ENCODE measurements at regions not wholly inside any gene's neighbourhood (a gene's known extent, or its start where the extent isn't known, plus 50 kb on each side); places are given as distances from the start of the nearest gene placed in this dataset.

DNA sequence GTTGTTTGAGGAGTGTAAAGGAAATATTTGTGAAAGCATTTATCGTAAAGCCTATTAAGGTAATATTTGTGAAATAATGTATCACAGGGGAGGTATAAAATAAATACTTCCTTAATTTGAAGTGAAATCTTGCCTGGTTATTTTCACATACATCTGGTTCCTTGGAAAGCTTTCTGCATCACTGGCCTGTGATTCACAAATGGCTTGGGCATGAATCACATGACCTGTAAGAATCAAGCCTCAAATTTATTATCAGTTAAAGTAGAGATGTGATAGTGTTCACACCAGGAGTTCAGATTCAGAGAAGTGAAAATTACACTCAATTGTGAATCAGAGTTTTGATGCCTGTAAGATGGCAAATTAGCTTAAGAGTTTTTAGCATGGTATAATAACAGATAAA lies 1911.4 kb downstream of the STIM2 start:
- TF ChIP-seq, protein P1, sequence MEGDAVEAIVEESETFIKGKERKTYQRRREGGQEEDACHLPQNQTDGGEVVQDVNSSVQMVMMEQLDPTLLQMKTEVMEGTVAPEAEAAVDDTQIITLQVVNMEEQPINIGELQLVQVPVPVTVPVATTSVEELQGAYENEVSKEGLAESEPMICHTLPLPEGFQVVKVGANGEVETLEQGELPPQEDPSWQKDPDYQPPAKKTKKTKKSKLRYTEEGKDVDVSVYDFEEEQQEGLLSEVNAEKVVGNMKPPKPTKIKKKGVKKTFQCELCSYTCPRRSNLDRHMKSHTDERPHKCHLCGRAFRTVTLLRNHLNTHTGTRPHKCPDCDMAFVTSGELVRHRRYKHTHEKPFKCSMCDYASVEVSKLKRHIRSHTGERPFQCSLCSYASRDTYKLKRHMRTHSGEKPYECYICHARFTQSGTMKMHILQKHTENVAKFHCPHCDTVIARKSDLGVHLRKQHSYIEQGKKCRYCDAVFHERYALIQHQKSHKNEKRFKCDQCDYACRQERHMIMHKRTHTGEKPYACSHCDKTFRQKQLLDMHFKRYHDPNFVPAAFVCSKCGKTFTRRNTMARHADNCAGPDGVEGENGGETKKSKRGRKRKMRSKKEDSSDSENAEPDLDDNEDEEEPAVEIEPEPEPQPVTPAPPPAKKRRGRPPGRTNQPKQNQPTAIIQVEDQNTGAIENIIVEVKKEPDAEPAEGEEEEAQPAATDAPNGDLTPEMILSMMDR (IDR thresholded peaks at IDR 0.05): no peak
- TF ChIP-seq POLR2A (IDR thresholded peaks at IDR 0.05): no peak
